ENCODE measurements at regions not wholly inside any gene's neighbourhood (a gene's known extent, or its start where the extent isn't known, plus 50 kb on each side); places are given as distances from the start of the nearest gene placed in this dataset.

DNA sequence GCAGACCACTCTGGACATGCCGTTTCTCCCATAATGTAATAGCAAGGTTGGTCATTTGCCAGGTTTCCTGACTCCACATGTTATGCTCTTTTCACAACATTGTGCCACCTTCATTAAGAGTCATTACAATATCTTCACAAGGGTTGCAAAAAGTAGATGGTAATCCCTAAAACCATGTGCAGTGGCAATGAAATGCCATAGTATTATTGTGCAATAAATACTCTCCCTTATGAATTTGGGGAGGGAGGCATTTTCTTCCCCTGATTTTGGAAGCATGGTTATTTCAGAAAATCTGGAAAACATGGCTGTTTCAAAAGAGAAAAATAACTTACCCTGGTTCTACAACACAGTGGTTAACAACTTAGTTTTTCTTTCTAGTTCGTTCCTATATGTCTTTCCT is 75.1 kb downstream of the BLTP1 start:
- no peak for DNase-seq (ENCODE audit: extremely low read depth, low read depth)
- TF ChIP-seq, protein P1, sequence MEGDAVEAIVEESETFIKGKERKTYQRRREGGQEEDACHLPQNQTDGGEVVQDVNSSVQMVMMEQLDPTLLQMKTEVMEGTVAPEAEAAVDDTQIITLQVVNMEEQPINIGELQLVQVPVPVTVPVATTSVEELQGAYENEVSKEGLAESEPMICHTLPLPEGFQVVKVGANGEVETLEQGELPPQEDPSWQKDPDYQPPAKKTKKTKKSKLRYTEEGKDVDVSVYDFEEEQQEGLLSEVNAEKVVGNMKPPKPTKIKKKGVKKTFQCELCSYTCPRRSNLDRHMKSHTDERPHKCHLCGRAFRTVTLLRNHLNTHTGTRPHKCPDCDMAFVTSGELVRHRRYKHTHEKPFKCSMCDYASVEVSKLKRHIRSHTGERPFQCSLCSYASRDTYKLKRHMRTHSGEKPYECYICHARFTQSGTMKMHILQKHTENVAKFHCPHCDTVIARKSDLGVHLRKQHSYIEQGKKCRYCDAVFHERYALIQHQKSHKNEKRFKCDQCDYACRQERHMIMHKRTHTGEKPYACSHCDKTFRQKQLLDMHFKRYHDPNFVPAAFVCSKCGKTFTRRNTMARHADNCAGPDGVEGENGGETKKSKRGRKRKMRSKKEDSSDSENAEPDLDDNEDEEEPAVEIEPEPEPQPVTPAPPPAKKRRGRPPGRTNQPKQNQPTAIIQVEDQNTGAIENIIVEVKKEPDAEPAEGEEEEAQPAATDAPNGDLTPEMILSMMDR (IDR thresholded peaks at IDR 0.05; ENCODE audit: low read depth, low read length) = no peak

DNA sequence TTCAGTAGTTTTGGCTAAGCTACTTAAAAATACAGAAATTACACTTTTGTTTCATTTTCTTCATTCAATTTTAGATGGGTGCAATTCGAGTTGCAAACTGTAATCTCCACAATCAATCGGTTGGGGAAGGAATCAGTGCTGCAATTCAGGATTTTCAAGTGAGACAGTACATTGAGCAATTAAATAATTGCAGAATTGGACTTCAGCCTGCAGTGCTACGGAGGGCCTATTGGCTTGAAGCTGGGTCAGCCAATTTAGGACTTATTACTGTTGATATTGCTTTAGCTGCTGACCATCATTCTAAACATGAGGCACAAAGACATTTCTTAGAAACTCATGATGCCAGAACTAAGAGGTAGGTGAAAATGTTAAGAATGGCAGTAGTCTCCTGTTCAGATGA is 77.7 kb downstream of the BLTP1 start:
- TF ChIP-seq, protein P1 (IDR thresholded peaks at IDR 0.05; ENCODE audit: low read depth, low read length) = no peak
- no peak for DNase-seq (ENCODE audit: extremely low read depth, low read depth)

DNA sequence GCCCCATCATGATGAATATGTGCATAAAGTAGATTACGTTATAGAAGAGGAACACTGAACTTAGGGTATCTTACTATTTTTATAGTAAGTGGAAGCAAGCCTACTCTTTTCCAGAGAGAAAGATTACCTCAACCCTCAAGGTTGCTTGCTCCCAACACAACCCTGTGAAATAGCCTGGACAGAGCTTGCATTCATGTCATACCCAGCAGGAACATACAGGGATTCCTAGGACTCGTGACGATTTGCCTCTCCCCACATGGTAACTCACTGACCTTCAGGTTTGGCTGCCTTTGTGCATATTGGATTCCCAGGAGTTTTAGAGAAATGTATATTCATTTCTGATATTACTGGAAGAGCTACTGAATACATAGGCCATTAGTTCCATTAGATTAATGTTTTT is 80.5 kb downstream of the BLTP1 start:
- TF ChIP-seq, protein P1 (IDR thresholded peaks at IDR 0.05; ENCODE audit: low read depth, low read length) = no peak
- no peak for DNase-seq (ENCODE audit: extremely low read depth, low read depth)

DNA sequence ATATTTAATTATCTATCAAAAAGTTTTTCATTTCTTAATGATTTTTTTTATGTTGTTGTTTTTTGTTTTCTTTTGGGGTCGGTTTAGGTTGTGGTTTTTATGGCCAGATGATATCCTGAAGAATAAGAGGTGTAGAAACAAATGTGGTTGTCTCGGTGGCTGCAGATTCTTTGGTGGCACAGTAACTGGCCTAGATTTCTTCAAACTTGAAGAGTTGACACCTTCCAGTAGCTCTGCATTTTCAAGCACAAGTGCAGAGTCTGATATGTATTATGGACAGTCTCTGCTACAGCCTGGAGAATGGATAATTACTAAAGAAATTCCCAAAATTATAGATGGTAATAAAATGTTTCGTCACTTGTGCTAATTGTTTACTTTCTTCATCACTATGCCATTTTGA is 82.6 kb downstream of the BLTP1 start:
- TF ChIP-seq, protein P1 (IDR thresholded peaks at IDR 0.05; ENCODE audit: low read depth, low read length) = no peak
- no peak for DNase-seq (ENCODE audit: extremely low read depth, low read depth)

DNA sequence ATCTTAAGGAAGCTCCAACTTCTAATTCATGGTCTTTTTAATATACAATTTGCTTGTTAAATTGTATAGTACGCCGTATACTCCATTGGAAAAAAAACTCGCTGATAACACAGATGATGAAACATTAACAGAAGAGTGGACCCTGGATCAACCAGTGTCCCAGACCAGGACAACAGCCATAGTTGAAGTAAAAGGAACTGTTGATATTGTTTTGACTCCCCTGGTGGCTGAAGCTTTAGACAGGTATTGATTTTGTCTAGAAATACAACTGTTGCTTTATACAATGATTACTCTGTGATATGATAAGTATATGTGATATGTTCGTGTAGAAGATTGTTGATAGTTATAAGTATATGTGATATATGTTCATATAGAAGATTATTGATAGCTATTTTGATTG is 91.7 kb downstream of the BLTP1 start:
- TF ChIP-seq, protein P1 (IDR thresholded peaks at IDR 0.05; ENCODE audit: low read depth, low read length) = no peak
- no peak for DNase-seq (ENCODE audit: extremely low read depth, low read depth)

DNA sequence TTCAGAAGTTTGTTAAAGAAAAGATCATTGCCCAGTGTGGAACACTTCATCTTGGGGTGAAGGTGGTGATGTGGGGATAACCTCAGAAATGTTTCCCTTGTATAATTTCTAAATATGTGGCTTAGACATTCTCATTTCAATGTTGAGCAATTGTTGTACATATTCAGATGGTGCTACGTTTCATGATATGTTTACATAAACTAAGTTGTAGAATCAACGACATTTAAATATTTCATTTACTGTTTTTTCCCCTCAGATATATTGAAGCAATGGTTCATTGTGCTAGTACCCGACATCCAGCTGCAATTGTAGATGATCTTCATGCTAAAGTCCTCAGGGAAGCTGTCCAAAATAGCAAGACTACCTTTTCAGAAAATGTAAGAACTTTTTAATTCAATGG is 92.6 kb downstream of the BLTP1 start:
- TF ChIP-seq, protein P1 (IDR thresholded peaks at IDR 0.05; ENCODE audit: low read depth, low read length) = no peak
- DNase-seq (ENCODE audit: extremely low read depth, low read depth) = no peak

DNA sequence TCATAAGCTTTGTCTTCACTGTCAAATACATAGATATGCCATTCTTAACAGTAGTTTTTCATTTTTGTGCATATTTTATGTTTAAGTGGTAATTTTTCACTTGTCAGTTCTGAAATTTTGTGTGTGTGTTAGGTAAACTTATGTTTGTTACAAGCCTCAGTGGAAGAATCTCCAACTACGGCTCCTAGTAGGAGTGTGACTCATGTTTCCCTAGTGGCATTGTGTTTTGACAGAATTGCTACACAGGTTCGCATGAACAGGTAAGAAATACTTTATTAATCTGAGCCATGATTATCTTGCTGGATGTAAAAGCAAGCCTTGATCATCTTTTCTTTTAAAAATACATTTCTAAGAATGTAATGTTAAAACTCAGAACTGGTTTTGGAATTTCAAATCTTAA is 94.4 kb downstream of the BLTP1 start:
- TF ChIP-seq, protein P1 (IDR thresholded peaks at IDR 0.05; ENCODE audit: low read depth, low read length) = no peak
- no peak for DNase-seq (ENCODE audit: extremely low read depth, low read depth)

Measured in AG09319 (cell line).